Neural progenitor cell (in vitro differentiated cells): ENCODE measurements at regions not wholly inside any gene's neighbourhood (a gene's known extent, or its start where the extent isn't known, plus 50 kb on each side); places are given as distances from the start of the nearest gene placed in this dataset.

ENCODE experiments used
- CTCF ChIP-seq: fragments of 200-600 bp; sonication (generic); IDR thresholded peaks from 2 replicates; pipeline ENCODE4 v1.5.1; 2017; ENCODE audit warnings: antibody characterized with exemption, mild to moderate bottlenecking
- EZH2 ChIP-seq: fragments of 200-600 bp; sonication (generic); IDR thresholded peaks from 2 replicates; pipeline ENCODE4 v1.6.1; 2017; ENCODE audit warnings: antibody characterized with exemption, mild to moderate bottlenecking, moderate library complexity
- EZH2phosphoT487 ChIP-seq: fragments of 200-600 bp; sonication (generic); IDR thresholded peaks from 2 replicates; pipeline ENCODE4 v1.6.1; 2017; ENCODE audit warnings: antibody characterized with exemption

- TF ChIP-seq CTCF (no peak), EZH2 (no peak), EZH2phosphoT487 (no peak)
Observed at GRCh38 chr2:53286345-53286744, 481.3 kb upstream of the CHAC2 start.
